ENCODE measurements at regions not wholly inside any gene's neighbourhood (a gene's known extent, or its start where the extent isn't known, plus 50 kb on each side); places are given as distances from the start of the nearest gene placed in this dataset.

- H3K36me3 ChIP-seq (replicated peaks in 1 of 2; ENCODE audit: control insufficient read depth in 1 of 2, insufficient read depth in 2 of 2, low read length in 2 of 2), result no peaks in the 10 kb centered on the region
- no peak overlapping the region for H3K4me2 ChIP-seq (ENCODE audit: low read depth, low read length)
- POLR2A ChIA-PET, result no interaction called here
- TF ChIP-seq PBX2 (CRISPR knock-in tag; IDR thresholded peaks at IDR 0.05), result no peak
- TF ChIP-seq MAFK (conservative IDR thresholded peaks at IDR 0.05 in 1 of 2, IDR thresholded peaks at IDR 0.05 in 1 of 2; ENCODE audit: low read length in 2 of 2), result peak; percentile 87
- peak; percentile 86 for TF ChIP-seq MAFF (IDR thresholded peaks at IDR 0.05; ENCODE audit: low read depth, low read length)
- TF ChIP-seq ZNF709 (CRISPR knock-in tag; IDR thresholded peaks at IDR 0.05), result no peak
- TF ChIP-seq TAF1 (CRISPR knock-in tag; IDR thresholded peaks at IDR 0.05), result no peak
- TF ChIP-seq ZKSCAN8 (CRISPR knock-in tag; IDR thresholded peaks at IDR 0.05; ENCODE audit: borderline replicate concordance), result no peak
- peaks cover 32% of the 10 kb centered on the region for H3K4me1 ChIP-seq (ENCODE audit: insufficient read depth, low read length)
- in situ Hi-C loops (cut with HindIII; ENCODE audit: extremely low pct_ligation_motif_present, low pct_unique_long_range_greater_than_20kb), result no loop called here
- intact Hi-C loops (cut with micrococcal nuclease; ENCODE audit: unreplicated experiment), result no loop called here
- FAIRE-seq (no peak), ATAC-seq (no peak), DNase-seq (ENCODE audit: low spot score) (no peak)
- H2AFZ ChIP-seq (ENCODE audit: low read length), result no peak overlapping the region
- no peak overlapping the region for H3K27ac ChIP-seq (ENCODE audit: extremely low read length, insufficient read depth, low read length)
- no peaks in the 10 kb centered on the region for H3K27me3 ChIP-seq (ENCODE audit: control insufficient read depth in 1 of 2, insufficient read depth in 2 of 2, low read length in 2 of 2)
- CTCF ChIA-PET (ENCODE audit: low intra/inter-chr PET ratio, low total read pairs), result no interaction called here
- BruUV-seq (replicated peaks), result no TSS peak
- H3K9me3 ChIP-seq (ENCODE audit: low read length), result no peaks in the 10 kb centered on the region
- no peaks in the 10 kb centered on the region for H3K79me2 ChIP-seq (ENCODE audit: insufficient read depth, low read length)
- no peak overlapping the region for H3K9ac ChIP-seq (ENCODE audit: insufficient read depth, low read depth, low read length)
- WGBS (ENCODE audit: low lambda C conversion rate), result 95% methylated on average over 1 of the region's 1 CpG
- H3K4me3 ChIP-seq (replicated peaks in 1 of 3; ENCODE audit: insufficient read depth in 1 of 3, low read depth in 2 of 3, low read length in 3 of 3), result no peak overlapping the region
- no peaks in the 10 kb centered on the region for H4K20me1 ChIP-seq (ENCODE audit: insufficient read depth, low read length)
Observed at GRCh38 chr1:182210417-182210816, 148.9 kb upstream of the ZNF648 start.

- ChIA-PET POLR2A (no interaction called here), CTCF (ENCODE audit: low intra/inter-chr PET ratio, low total read pairs) (no interaction called here)
- BruUV-seq (replicated peaks), result no TSS peak
- ATAC-seq, result no peak
- H3K9me3 ChIP-seq (ENCODE audit: low read length), result no peaks in the 10 kb centered on the region
- H3K9ac ChIP-seq (ENCODE audit: insufficient read depth, low read depth, low read length), result no peak overlapping the region
- no peaks in the 10 kb centered on the region for H3K27me3 ChIP-seq (ENCODE audit: control insufficient read depth in 1 of 2, insufficient read depth in 2 of 2, low read length in 2 of 2)
- WGBS (ENCODE audit: low lambda C conversion rate), result 73% methylated on average over 4 of the region's 4 CpGs
- in situ Hi-C loops (cut with HindIII; ENCODE audit: extremely low pct_ligation_motif_present, low pct_unique_long_range_greater_than_20kb) (no loop called here), intact Hi-C loops (cut with micrococcal nuclease; ENCODE audit: unreplicated experiment) (no loop called here)
- no peak overlapping the region for H3K27ac ChIP-seq (ENCODE audit: extremely low read length, insufficient read depth, low read length)
- H3K4me2 ChIP-seq (ENCODE audit: low read depth, low read length), result no peak overlapping the region
- FAIRE-seq, result no peak
- no peak for DNase-seq (ENCODE audit: low spot score)
- H4K20me1 ChIP-seq (ENCODE audit: insufficient read depth, low read length), result no peaks in the 10 kb centered on the region
- H3K36me3 ChIP-seq (replicated peaks in 1 of 2; ENCODE audit: control insufficient read depth in 1 of 2, insufficient read depth in 2 of 2, low read length in 2 of 2), result no peaks in the 10 kb centered on the region
- peaks cover 47% of the 10 kb centered on the region for H3K4me1 ChIP-seq (ENCODE audit: insufficient read depth, low read length)
- no peak overlapping the region for H2AFZ ChIP-seq (ENCODE audit: low read length)
- H3K79me2 ChIP-seq (ENCODE audit: insufficient read depth, low read length), result no peaks in the 10 kb centered on the region
- no peak overlapping the region for H3K4me3 ChIP-seq (replicated peaks in 1 of 3; ENCODE audit: insufficient read depth in 1 of 3, low read depth in 2 of 3, low read length in 3 of 3)
- no peak for TF ChIP-seq TIGD3 (CRISPR knock-in tag; IDR thresholded peaks at IDR 0.05; ENCODE audit: borderline replicate concordance)
- TF ChIP-seq RNF2 (conservative IDR thresholded peaks at IDR 0.05; ENCODE audit: low read depth), result no peak
- no peak for TF ChIP-seq ATF1 (CRISPR knock-in tag; IDR thresholded peaks at IDR 0.05)
- TF ChIP-seq ZXDC (CRISPR knock-in tag; IDR thresholded peaks at IDR 0.05), result no peak
- no peak for TF ChIP-seq ZNF12 (CRISPR knock-in tag; IDR thresholded peaks at IDR 0.05)
- TF ChIP-seq ZNF841 (CRISPR knock-in tag; IDR thresholded peaks at IDR 0.05; ENCODE audit: borderline replicate concordance), result no peak
- TF ChIP-seq ZNF691 (CRISPR knock-in tag; IDR thresholded peaks at IDR 0.05; ENCODE audit: borderline replicate concordance, low read depth), result no peak
- no peak for TF ChIP-seq POLR2AphosphoS2 (IDR thresholded peaks at IDR 0.05; ENCODE audit: low read depth, low read length)
- no peak for TF ChIP-seq ZNF24 (IDR thresholded peaks at IDR 0.05)
Observed at GRCh38 chr1:182207300-182207699, 145.8 kb upstream of the ZNF648 start.
